Endometrial microvascular endothelial cells (primary cell): ENCODE measurements at regions not wholly inside any gene's neighbourhood (a gene's known extent, or its start where the extent isn't known, plus 50 kb on each side); places are given as distances from the start of the nearest gene placed in this dataset.

Experiments
- in situ Hi-C: cut with HindIII; loops from 2 replicates; pipeline ENCODE4 v1.10.0; 2017; ENCODE audit warnings: low sequenced_read_pairs, low pct_unique_long_range_greater_than_20kb; ENCODE audit errors: inconsistent ontology term

- in situ Hi-C loops = no loop called here
These were observed 93.4 kb downstream of the SLC41A2 start for GRCh38 chr12:104864668-104865067.

GRCh38 chr12:104863296-104863948, 94.7 kb downstream of the SLC41A2 start:
- in situ Hi-C loops = no loop called here

- in situ Hi-C loops = no loop called here
These were observed 99.2 kb downstream of the SLC41A2 start for GRCh38 chr12:104858611-104859543.

DNA sequence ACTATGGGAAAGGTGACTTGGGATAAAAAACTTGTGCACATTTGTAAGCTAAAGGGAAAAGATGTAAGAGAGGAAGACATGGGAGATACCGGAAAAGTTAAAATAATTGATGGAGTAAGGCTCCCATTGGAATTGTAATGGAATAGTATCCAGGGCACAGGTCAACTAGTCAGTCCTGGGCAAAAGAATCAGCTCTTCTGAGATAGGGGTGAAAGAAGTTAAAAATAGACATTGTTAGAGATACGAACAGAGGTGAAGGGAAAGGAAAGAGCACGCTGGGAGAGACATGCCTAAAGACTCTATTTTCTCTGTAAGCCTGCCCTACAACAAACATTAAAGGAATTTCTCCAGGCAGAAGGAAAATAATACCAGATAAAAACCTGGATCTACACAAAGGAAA, 101.6 kb downstream of the SLC41A2 start:
- in situ Hi-C loops = no loop called here

DNA sequence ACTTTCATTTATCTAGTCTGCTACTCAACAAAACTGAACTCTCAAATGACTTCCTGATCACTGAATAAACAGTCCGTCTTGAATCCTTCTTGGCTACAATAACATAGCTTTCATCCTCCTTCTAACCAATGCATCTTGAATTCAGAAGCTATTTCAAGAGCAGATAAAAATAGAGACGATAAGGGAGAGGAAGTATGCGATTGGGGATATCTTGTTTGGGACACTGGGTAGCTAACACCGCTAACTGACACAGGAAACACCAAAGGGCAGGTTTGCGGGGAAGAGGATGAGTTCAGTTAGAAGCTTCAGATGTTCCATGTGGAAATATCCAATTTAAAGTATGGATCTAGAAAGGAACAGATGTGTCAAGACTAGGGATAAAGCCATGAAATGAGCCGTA, 102.5 kb downstream of the SLC41A2 start:
- in situ Hi-C loops = no loop called here

- in situ Hi-C loops = no loop called here
These were observed 105.2 kb downstream of the SLC41A2 start for GRCh38 chr12:104852896-104853295.

DNA sequence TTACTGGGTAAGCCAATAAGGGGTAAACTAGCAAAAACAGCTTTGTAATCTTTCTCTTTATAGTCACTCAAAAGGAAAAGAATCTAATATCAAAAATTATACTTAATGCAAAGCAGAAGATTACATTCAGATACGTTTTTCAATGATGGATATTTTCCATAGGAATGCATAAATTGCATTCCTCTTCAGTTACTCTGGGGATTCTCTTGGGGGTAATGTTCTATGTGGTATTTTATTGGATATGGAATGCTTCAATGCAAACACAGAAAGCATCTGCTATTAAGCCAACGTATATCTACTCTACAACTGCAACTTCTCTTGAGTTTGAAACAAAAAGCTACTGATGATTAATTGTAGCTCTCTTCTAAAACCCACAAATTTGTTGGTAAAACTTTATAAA, 106.0 kb downstream of the SLC41A2 start:
- in situ Hi-C loops = no loop called here

DNA sequence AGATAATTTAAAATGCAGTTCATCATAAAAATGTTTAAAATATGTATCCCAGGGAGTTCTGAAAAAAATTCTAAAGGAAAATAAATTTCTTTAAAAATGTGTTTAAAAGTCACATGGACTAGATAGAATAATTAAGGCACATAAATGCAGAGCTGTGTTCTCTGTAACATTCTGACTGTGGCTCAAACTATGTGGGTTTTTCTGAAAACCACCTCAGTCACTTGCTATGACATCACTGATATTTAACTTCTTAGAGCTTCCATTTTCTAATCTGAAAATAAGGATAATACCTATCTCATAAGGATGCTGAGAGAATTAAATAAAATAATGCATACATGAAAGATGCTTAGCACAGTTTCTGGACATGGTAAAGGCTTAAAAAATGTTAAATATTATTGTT, 107.3 kb downstream of the SLC41A2 start:
- in situ Hi-C loops = no loop called here

DNA sequence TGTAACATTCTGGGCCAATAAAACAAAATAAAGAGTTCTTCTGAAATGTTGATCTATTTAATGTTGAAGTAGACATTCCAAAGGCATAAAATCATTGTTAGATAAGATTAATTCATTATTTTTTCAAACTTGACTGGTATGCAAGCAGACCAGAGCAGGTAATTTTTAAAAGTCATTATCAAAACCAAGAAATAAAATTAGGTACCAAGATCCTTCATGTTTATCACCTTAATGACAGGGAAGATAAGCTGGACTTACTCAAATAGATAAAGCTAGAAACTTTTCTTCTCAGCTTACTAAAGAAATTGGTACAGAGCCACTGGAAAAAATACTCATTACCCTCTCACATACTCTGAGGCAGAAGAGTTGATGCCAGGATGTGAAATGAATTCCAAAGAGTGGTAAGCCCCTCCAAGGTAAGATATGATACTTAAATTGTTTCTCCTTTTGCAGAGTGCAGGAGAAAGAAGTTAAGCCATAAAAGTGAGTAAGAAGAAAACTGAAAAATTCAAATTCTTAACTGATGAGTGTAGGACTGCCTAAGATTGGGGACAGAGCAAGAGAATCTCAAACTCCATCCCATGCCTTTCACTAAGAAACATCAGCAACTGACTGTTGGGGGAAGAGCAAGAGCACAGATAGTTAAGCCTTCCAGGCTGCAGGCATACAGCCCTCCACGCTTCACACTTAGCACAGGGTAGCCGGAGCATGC, 111.9 kb downstream of the SLC41A2 start:
- in situ Hi-C loops = loop anchor here (25.0 kb wide), 1 partner anchor 234 kb away; no protein-coding TSS in a partner anchor

DNA sequence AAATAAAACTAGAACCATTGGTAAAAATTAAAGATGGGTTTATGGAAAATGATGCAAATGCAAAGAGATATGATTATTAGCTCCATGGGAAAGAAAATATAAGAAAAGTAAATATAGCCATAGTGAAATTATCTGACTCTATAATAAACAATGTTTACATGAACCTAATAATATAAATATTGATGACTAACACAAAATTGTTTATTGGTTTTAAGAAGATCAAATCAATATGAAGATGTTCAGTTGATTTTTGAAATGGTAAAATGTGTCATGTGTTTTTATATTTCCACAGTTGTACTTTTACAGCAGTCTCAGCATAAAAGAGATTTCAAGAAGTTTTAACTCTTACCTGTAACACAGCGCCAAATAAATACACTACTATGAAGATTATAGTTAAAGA, 114.0 kb downstream of the SLC41A2 start:
- in situ Hi-C loops = loop anchor here (25.0 kb wide), 1 partner anchor 232 kb away; no protein-coding TSS in a partner anchor

- in situ Hi-C loops = loop anchor here (25.0 kb wide), 1 partner anchor 228 kb away; no protein-coding TSS in a partner anchor
These were observed 117.8 kb downstream of the SLC41A2 start for GRCh38 chr12:104840262-104840661.

DNA sequence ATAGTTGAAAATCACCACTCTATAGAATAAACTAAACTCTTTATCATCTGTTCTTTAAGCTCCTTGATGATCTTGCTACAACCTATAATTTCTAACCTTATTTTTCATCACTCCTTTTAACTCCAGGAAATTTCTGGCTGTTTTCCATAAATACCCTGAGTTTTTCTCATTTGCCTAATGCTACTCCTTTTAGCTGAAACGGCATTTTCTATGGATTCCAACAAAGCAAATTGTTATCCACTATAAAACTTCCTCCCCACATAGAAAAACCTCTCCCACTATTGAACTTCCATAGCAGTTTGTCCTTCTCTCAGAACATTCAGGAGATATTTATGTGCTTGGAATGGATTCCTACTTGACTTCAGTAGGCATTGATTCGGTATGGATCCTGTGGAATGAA, 122.8 kb downstream of the SLC41A2 start:
- in situ Hi-C loops = loop anchor here (25.0 kb wide), 1 partner anchor 223 kb away; no protein-coding TSS in a partner anchor

DNA sequence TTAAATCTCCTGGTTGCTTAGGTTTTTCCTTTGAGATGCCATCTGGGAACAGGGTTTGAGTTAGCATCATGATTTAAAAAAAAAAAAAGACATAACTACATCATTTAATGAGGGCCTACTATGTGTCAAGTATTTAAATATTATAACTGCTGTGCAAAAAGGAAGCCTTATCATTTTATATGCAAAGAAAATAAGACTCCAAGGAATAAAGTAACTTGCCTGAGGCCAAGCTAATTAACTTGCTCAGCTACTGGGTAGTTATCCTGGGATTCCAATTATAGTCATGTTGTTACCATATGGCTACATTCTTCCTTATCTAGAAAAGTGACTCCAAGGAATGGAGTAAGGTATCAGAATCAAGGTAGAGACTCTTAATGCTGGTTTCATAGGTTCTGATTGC, 123.5 kb downstream of the SLC41A2 start:
- in situ Hi-C loops = loop anchor here (25.0 kb wide), 1 partner anchor 222 kb away; no protein-coding TSS in a partner anchor

GRCh38 chr12:104833756-104834155, 124.3 kb downstream of the SLC41A2 start:
- in situ Hi-C loops = loop anchor here (25.0 kb wide), 1 partner anchor 221 kb away; no protein-coding TSS in a partner anchor

DNA sequence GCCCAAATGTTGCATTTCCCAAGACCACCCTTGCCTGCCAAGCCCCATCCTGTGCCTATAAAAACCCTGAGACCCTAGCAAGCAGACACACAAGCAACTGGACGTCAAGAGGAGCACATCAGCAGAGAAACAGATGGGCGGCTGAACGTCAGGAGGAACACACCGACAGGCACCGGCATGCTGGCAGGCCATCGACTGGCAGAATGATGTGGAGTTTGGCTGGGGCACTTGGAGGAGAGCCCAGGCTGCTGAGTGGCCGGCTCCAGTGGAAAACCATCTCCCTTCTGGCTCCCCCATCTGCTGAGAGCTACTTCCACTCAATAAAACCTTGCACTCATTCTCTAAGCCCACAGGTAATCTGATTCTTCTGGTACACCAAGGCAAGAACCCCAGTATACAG, 130.1 kb downstream of the SLC41A2 start:
- in situ Hi-C loops = loop anchor here (25.0 kb wide), 1 partner anchor 216 kb away; no protein-coding TSS in a partner anchor

GRCh38 chr12:104827587-104827986, 130.5 kb downstream of the SLC41A2 start:
- in situ Hi-C loops = loop anchor here (25.0 kb wide), 1 partner anchor 215 kb away; no protein-coding TSS in a partner anchor

- in situ Hi-C loops = loop anchor here (25.0 kb wide), 1 partner anchor 213 kb away; no protein-coding TSS in a partner anchor
These were observed 132.7 kb downstream of the SLC41A2 start for GRCh38 chr12:104825408-104825807.

- in situ Hi-C loops = no loop called here
These were observed 134.1 kb downstream of the SLC41A2 start for GRCh38 chr12:104823985-104824461.

GRCh38 chr12:104822941-104823340, 135.1 kb downstream of the SLC41A2 start:
- in situ Hi-C loops = no loop called here
